ENCODE measurements at regions not wholly inside any gene's neighbourhood (a gene's known extent, or its start where the extent isn't known, plus 50 kb on each side); places are given as distances from the start of the nearest gene placed in this dataset.

DNA sequence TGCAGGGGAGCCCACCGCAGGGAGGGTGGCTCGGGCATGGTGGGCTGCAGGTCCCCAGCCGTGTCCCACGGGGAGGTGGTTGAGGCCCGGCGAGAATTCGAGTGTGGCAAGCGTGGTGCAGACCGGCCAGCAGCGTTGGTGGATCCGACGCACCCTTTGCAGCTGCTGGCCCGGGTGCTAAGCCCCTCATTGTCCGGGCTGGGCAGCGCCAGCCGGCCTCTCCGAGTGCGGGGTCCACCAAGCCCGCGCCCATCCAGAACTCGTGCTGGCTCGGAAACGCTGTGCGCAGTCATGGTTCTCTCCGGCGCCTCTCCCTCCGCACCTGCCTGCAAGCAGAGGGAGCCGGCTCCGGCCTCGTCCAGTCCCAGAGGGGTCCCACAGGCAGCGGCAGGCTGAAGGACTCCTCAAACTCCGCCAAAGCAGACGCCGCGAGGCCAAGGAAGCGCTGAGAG lies 177.0 kb upstream of the SLC35G4 start (continued):
- TF ChIP-seq, protein P1, sequence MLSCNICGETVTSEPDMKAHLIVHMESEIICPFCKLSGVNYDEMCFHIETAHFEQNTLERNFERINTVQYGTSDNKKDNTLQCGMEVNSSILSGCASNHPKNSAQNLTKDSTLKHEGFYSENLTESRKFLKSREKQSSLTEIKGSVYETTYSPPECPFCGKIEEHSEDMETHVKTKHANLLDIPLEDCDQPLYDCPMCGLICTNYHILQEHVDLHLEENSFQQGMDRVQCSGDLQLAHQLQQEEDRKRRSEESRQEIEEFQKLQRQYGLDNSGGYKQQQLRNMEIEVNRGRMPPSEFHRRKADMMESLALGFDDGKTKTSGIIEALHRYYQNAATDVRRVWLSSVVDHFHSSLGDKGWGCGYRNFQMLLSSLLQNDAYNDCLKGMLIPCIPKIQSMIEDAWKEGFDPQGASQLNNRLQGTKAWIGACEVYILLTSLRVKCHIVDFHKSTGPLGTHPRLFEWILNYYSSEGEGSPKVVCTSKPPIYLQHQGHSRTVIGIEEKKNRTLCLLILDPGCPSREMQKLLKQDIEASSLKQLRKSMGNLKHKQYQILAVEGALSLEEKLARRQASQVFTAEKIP (CRISPR knock-in tag; IDR thresholded peaks at IDR 0.05; ENCODE audit: borderline replicate concordance), result no peak
- TF ChIP-seq ZBTB8A (CRISPR knock-in tag; IDR thresholded peaks at IDR 0.05; ENCODE audit: borderline replicate concordance, low read depth) (no peak), FOXP1 (IDR thresholded peaks at IDR 0.05) (no peak), FOXP1 (CRISPR knock-in tag; IDR thresholded peaks at IDR 0.05) (no peak), EED (CRISPR knock-in tag; IDR thresholded peaks at IDR 0.05) (no peak), REL (CRISPR knock-in tag; conservative IDR thresholded peaks at IDR 0.05) (no peak), ZNF276 (CRISPR knock-in tag; IDR thresholded peaks at IDR 0.05; ENCODE audit: low read depth) (no peak)

DNA sequence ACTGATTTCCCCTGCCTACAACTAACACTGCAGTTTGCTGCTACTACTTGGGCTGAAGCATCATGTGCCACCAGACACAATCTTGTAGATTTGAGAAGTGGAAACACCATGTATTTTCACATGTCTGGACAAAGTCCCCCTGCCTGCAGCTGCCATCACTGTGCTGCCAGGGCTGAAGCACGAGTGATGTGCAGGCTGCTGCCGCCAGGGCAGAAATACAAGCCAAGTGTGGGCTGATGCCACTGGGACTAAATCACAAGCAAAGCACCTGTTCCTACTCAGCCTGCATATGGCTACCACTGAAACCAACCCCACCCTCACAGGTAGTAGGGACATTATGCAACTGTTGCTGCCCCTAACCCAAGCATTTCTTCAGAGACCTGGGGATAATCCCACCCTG lies 179.5 kb upstream of the SLC35G4 start:
- no peaks in the 10 kb centered on the region for H4K20me1 ChIP-seq (ENCODE audit: insufficient read depth, low read length)
- no peaks in the 10 kb centered on the region for H3K36me3 ChIP-seq (replicated peaks in 1 of 2; ENCODE audit: control insufficient read depth in 1 of 2, insufficient read depth in 2 of 2, low read length in 2 of 2)
- H3K4me3 ChIP-seq (replicated peaks in 1 of 3; ENCODE audit: insufficient read depth in 1 of 3, low read depth in 2 of 3, low read length in 3 of 3), result no peak overlapping the region
- no peak overlapping the region for H2AFZ ChIP-seq (ENCODE audit: low read length)
- in situ Hi-C loops (cut with HindIII; ENCODE audit: extremely low pct_ligation_motif_present, low pct_unique_long_range_greater_than_20kb), result no loop called here
- H3K4me2 ChIP-seq (ENCODE audit: low read depth, low read length), result no peak overlapping the region
- no TSS peak for BruUV-seq (replicated peaks)
- POLR2A ChIA-PET, result no interaction called here
- CTCF ChIA-PET (ENCODE audit: low intra/inter-chr PET ratio, low total read pairs), result no interaction called here
- ATAC-seq (no peak), DNase-seq (ENCODE audit: low spot score) (no peak), FAIRE-seq (no peak)
- WGBS (ENCODE audit: low lambda C conversion rate), result 75% methylated on average over 2 of the region's 2 CpGs
- H3K27ac ChIP-seq (ENCODE audit: extremely low read length, insufficient read depth, low read length), result no peak overlapping the region
- H3K79me2 ChIP-seq (ENCODE audit: insufficient read depth, low read length), result no peaks in the 10 kb centered on the region
- intact Hi-C loops (cut with micrococcal nuclease; ENCODE audit: unreplicated experiment), result no loop called here
- no peak overlapping the region for H3K9ac ChIP-seq (ENCODE audit: insufficient read depth, low read depth, low read length)
- no peaks in the 10 kb centered on the region for H3K27me3 ChIP-seq (ENCODE audit: control insufficient read depth in 1 of 2, insufficient read depth in 2 of 2, low read length in 2 of 2)
- no peaks in the 10 kb centered on the region for H3K4me1 ChIP-seq (ENCODE audit: insufficient read depth, low read length)
- H3K9me3 ChIP-seq (ENCODE audit: low read length), result no peaks in the 10 kb centered on the region
- TF ChIP-seq AGO1 (IDR thresholded peaks at IDR 0.05; ENCODE audit: low read depth, low read length, poor library complexity, severe bottlenecking), result no peak
- TF ChIP-seq ZBTB49 (CRISPR knock-in tag; IDR thresholded peaks at IDR 0.05; ENCODE audit: borderline replicate concordance), result no peak
- no peak for TF ChIP-seq ZNF282 (IDR thresholded peaks at IDR 0.05; ENCODE audit: partially characterized antibody)
- TF ChIP-seq FLYWCH1 (CRISPR knock-in tag; IDR thresholded peaks at IDR 0.05), result no peak
- TF ChIP-seq SMARCE1 (IDR thresholded peaks at IDR 0.05; ENCODE audit: borderline replicate concordance), result no peak
- no peak for TF ChIP-seq YEATS2 (CRISPR knock-in tag; IDR thresholded peaks at IDR 0.05; ENCODE audit: borderline replicate concordance)
- no peak for TF ChIP-seq ZNF382 (CRISPR knock-in tag; IDR thresholded peaks at IDR 0.05; ENCODE audit: borderline replicate concordance)
- TF ChIP-seq CHCHD3 (CRISPR knock-in tag; IDR thresholded peaks at IDR 0.05), result no peak
- no peak for TF ChIP-seq SP4 (CRISPR knock-in tag; IDR thresholded peaks at IDR 0.05)
- no peak for TF ChIP-seq ZNF567 (CRISPR knock-in tag; IDR thresholded peaks at IDR 0.05; ENCODE audit: borderline replicate concordance)
- no peak for TF ChIP-seq ETS1 (CRISPR knock-in tag; IDR thresholded peaks at IDR 0.05)
